ENCODE measurements at regions not wholly inside any gene's neighbourhood (a gene's known extent, or its start where the extent isn't known, plus 50 kb on each side); places are given as distances from the start of the nearest gene placed in this dataset.
"Not testable (repeated sequence)": the region's sequence is repeated elsewhere in the genome, so short reads cannot be mapped to it uniquely, and the experiment has no call there.

GRCh38 chr4:33980361-33980760, 2264.0 kb downstream of the ARAP2 start:
- FAIRE-seq (no peak), DNase-seq (ENCODE audit: insufficient read length) (no peak)
- TF ChIP-seq POLR2A (IDR thresholded peaks at IDR 0.05; ENCODE audit: low read depth, low read length): no peak
- no peak for TF ChIP-seq POLR2AphosphoS5 (IDR thresholded peaks at IDR 0.05; ENCODE audit: low read depth, low read length)
- no peak for TF ChIP-seq TAF1 (IDR thresholded peaks at IDR 0.05; ENCODE audit: borderline replicate concordance, low read depth, low read length)

GRCh38 chr4:33989820-33990443, 2254.4 kb downstream of the ARAP2 start:
- TF ChIP-seq POLR2A (IDR thresholded peaks at IDR 0.05; ENCODE audit: low read depth, low read length) (no peak), TAF1 (IDR thresholded peaks at IDR 0.05; ENCODE audit: borderline replicate concordance, low read depth, low read length) (no peak), POLR2AphosphoS5 (IDR thresholded peaks at IDR 0.05; ENCODE audit: low read depth, low read length) (no peak)
- DNase-seq (ENCODE audit: insufficient read length) (no peak), FAIRE-seq (no peak)

- TF ChIP-seq POLR2AphosphoS5 (IDR thresholded peaks at IDR 0.05; ENCODE audit: low read depth, low read length) (no peak), POLR2A (IDR thresholded peaks at IDR 0.05; ENCODE audit: low read depth, low read length) (no peak), TAF1 (IDR thresholded peaks at IDR 0.05; ENCODE audit: borderline replicate concordance, low read depth, low read length) (no peak)
- DNase-seq (ENCODE audit: insufficient read length) (no peak), FAIRE-seq (no peak)
Observed at GRCh38 chr4:33996075-33996718, 2248.1 kb downstream of the ARAP2 start.

DNA sequence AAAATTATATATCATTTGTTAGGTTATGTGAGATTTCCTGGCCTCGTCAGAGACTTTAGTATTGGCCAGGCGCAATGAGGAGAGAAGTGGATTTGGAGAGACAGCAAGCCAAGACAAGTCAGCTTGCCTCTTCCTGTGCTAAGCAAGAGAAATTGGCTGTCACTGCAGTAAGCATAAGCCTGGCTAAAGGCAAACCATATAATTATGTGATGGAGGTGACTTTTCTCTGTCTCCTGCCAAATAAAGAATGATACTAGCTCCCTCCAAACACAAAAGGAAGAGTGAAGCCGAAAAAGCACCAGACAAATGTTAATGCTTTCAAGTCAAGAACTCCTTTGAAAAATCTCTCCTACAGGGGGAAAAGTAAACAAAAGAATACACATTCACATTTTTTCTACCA, 2246.0 kb downstream of the ARAP2 start:
- TF ChIP-seq POLR2A (IDR thresholded peaks at IDR 0.05; ENCODE audit: low read depth, low read length) (no peak), TAF1 (IDR thresholded peaks at IDR 0.05; ENCODE audit: borderline replicate concordance, low read depth, low read length) (no peak), POLR2AphosphoS5 (IDR thresholded peaks at IDR 0.05; ENCODE audit: low read depth, low read length) (no peak)
- no peak for DNase-seq (ENCODE audit: insufficient read length)
- FAIRE-seq: no peak

- TF ChIP-seq POLR2A (IDR thresholded peaks at IDR 0.05; ENCODE audit: low read depth, low read length) (no peak), POLR2AphosphoS5 (IDR thresholded peaks at IDR 0.05; ENCODE audit: low read depth, low read length) (no peak), TAF1 (IDR thresholded peaks at IDR 0.05; ENCODE audit: borderline replicate concordance, low read depth, low read length) (no peak)
- DNase-seq (ENCODE audit: insufficient read length) (no peak), FAIRE-seq (no peak)
Observed at GRCh38 chr4:34000356-34000755, 2244.0 kb downstream of the ARAP2 start.

DNA sequence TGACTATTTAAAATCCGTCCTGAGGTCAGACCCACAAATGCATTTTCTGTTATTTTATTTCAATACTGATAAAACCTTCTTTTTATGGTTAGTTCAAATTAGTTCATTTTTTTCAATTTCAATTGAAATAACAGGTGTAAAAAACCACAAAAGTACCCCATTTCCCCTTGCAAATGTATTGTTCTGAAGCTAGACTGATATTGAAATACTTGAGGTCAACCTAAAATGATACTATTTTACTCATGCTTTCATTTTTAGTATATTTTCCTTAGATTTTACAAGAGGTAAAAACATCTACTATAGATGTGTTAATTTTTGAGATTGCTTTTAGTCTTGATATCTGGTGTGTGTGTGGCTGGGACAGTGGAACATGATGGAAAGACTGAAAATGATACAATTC, 2237.8 kb downstream of the ARAP2 start:
- not testable (repeated sequence) for FAIRE-seq; DNase-seq (ENCODE audit: insufficient read length)

DNA sequence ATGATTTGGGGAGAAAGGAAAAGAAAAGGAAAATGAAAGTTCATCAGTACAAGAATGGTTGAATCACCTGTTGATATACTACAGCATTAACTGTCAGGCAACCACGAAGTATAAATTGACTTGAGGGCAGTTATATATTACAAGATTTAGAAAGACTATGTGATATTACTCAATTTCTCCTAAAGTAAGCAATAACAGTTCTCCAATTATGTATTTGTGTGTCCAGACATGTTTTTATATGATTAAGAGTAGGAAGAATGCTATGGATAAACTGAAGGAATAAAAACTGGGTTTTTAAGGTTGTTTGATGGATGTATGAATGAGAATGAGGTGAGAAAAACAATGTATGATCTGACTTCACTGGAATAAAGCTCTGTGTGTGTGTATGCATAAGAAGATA, 2234.4 kb downstream of the ARAP2 start:
- FAIRE-seq (no peak), DNase-seq (ENCODE audit: insufficient read length) (no peak)
- TF ChIP-seq TAF1 (IDR thresholded peaks at IDR 0.05; ENCODE audit: borderline replicate concordance, low read depth, low read length) (no peak), POLR2A (IDR thresholded peaks at IDR 0.05; ENCODE audit: low read depth, low read length) (no peak), POLR2AphosphoS5 (IDR thresholded peaks at IDR 0.05; ENCODE audit: low read depth, low read length) (no peak)

GRCh38 chr4:34010751-34011519, 2233.4 kb downstream of the ARAP2 start:
- FAIRE-seq (no peak), DNase-seq (ENCODE audit: insufficient read length) (no peak)
- no peak for TF ChIP-seq POLR2A (IDR thresholded peaks at IDR 0.05; ENCODE audit: low read depth, low read length)
- no peak for TF ChIP-seq POLR2AphosphoS5 (IDR thresholded peaks at IDR 0.05; ENCODE audit: low read depth, low read length)
- TF ChIP-seq TAF1 (IDR thresholded peaks at IDR 0.05; ENCODE audit: borderline replicate concordance, low read depth, low read length): no peak

DNA sequence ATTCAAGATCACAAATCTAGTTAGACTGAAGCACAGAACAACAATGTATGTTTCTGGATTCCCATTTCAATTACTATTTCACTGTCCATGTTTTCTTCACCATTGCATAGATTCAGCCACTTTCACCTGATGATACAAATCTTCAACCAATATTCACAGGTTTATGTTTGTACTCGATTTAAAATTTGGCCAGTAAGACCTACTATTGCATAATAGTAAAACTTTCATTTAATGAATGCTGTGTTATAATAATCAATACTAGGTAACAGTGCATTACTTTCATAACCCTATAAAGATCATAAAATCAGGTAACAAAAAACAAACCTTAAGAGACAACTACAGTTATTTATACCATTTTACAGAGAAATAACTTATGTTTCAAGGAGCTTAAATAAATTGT, 2209.1 kb downstream of the ARAP2 start:
- TF ChIP-seq TAF1 (IDR thresholded peaks at IDR 0.05; ENCODE audit: borderline replicate concordance, low read depth, low read length) (no peak), POLR2A (IDR thresholded peaks at IDR 0.05; ENCODE audit: low read depth, low read length) (no peak)
- DNase-seq (ENCODE audit: insufficient read length): no peak
- FAIRE-seq: no peak

DNA sequence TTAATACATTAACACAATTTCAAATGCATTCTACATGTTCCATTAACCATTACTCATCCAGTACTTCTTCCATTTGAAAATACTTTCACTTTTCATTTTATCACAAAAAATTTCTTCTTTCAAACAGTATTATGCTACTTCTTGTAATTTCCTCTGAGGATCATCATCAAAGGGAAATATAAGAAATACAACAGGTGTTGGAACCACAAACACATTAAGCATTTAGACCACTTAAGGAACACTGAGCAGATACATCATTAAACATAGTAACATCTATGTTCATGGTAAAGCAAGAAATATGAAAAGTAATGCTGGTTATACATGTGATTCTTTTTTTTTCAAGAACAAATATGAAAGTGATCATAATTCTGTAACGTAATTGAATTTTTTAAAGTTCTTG, 2207.0 kb downstream of the ARAP2 start:
- TF ChIP-seq POLR2A (IDR thresholded peaks at IDR 0.05; ENCODE audit: low read depth, low read length) (no peak), POLR2AphosphoS5 (IDR thresholded peaks at IDR 0.05; ENCODE audit: low read depth, low read length) (no peak), TAF1 (IDR thresholded peaks at IDR 0.05; ENCODE audit: borderline replicate concordance, low read depth, low read length) (no peak)
- no peak for FAIRE-seq
- DNase-seq (ENCODE audit: insufficient read length): no peak

DNA sequence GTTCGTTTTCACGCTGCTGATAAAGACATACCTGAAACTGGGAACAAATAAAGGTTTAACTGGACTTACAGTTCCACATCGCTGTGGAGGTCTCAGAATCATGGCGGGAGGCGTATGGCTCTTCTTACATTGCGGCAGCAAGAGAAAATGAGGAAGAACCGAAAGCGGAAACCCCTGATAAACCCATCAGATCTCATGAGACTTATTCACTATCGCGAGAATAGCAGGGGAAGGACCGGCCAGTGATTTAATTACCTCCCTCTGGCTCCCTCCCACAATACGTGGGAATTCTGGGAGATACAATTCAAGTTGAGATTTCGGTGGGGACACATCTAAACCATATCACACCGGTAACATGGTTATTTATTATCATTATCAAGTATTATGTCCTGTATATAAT, 2204.5 kb downstream of the ARAP2 start:
- TF ChIP-seq POLR2AphosphoS5 (IDR thresholded peaks at IDR 0.05; ENCODE audit: low read depth, low read length): no peak
- no peak for TF ChIP-seq POLR2A (IDR thresholded peaks at IDR 0.05; ENCODE audit: low read depth, low read length)
- TF ChIP-seq TAF1 (IDR thresholded peaks at IDR 0.05; ENCODE audit: borderline replicate concordance, low read depth, low read length): no peak
- no peak for FAIRE-seq

DNA sequence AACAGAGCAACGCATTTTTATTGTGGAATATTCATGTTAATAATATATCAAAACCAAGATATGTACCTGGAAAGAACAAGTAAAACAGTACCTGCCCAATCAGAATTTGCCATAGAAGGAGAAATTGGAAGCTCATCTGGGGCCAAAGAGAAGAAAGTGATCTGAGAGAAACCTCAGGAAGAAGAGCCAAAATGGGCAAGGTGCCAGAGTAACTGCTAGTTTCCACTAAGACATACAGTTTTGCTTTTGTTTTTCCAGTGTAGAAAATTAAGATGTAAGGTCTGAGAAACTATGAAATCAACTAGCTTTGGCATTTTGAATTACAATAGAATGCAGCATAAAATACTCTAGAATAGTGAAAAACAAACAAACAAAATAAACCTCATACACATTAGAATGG, 2201.2 kb downstream of the ARAP2 start:
- no peak for FAIRE-seq
- no peak for DNase-seq (ENCODE audit: insufficient read length)
- TF ChIP-seq POLR2A (IDR thresholded peaks at IDR 0.05; ENCODE audit: low read depth, low read length) (no peak), POLR2AphosphoS5 (IDR thresholded peaks at IDR 0.05; ENCODE audit: low read depth, low read length) (no peak), TAF1 (IDR thresholded peaks at IDR 0.05; ENCODE audit: borderline replicate concordance, low read depth, low read length) (no peak)

More for the DNA sequence above, 2204.5 kb downstream of the ARAP2 start:
- no peak for DNase-seq (ENCODE audit: insufficient read length)
